GM12878 (cell line): ENCODE measurements at regions not wholly inside any gene's neighbourhood (a gene's known extent, or its start where the extent isn't known, plus 50 kb on each side); places are given as distances from the start of the nearest gene placed in this dataset.

ENCODE experiments used
- ATAC-seq: fragments of 200-7000 bp; cut with Tn5 transposase; 3 replicates; pipeline ENCODE4 v1.9.1; 2020; ENCODE audit warnings: mild to moderate bottlenecking, moderate library complexity
- BruUV-seq: library from RNA; stranded (reverse); fragments of 400-500 nt; replicated peaks from 2 replicates; lab custom pipeline; 2021; lab: Mats Ljungman, UMichigan
- CTCF ChIA-PET: fragments of 300-600 bp; sonication (Branson Sonifier 250); formaldehyde crosslinking; extraction: SDS; loops from one replicate; lab custom pipeline; 2021; ENCODE audit warnings: inconsistent platforms; lab: Yijun Ruan, JAX
- POLR2A ChIA-PET: fragments of 350-600 bp; formaldehyde crosslinking; extraction: SDS; loops from one replicate; lab custom pipeline; 2021; ENCODE audit warnings: inconsistent platforms; lab: Charles Lee
- RAD21 ChIA-PET: fragments of 300-600 bp; sonication (Branson Sonifier 250); formaldehyde crosslinking; loops from one replicate; lab custom pipeline; 2023; ENCODE audit warnings: antibody characterized with exemption; ENCODE audit not compliant: unreplicated experiment; lab: Charles Lee
- SMC1A ChIA-PET: fragments of 300-600 bp; sonication (Branson Sonifier 250); formaldehyde crosslinking; loops from one replicate; lab custom pipeline; 2023; ENCODE audit not compliant: unreplicated experiment, uncharacterized antibody; lab: Charles Lee
- DNase-seq: peaks from one replicate; pipeline ENCODE4 v3.0.0-alpha.2; 2011; ENCODE audit warnings: low read depth, low spot score
- FAIRE-seq: peaks from 3 replicates; lab custom pipeline; 2011; peaks lifted over from hg19 to GRCh38; lab: Jason Lieb, UNC
- H2AFZ ChIP-seq: 2 replicates; pipeline ENCODE4 v1.6.0; 2011; ENCODE audit warnings: low read depth, low read length, control low read depth; ENCODE audit not compliant: control insufficient read depth
- H3K27ac ChIP-seq: 2 replicates; pipeline ENCODE4 v1.5.1; 2011; ENCODE audit warnings: control low read depth; ENCODE audit not compliant: control insufficient read depth, insufficient read depth
- H3K27me3 ChIP-seq, 2 experiments: replicated peaks in 1 of 2; 2 replicates each; pipeline versions ENCODE4 v1.6.0 to v1.6.1; 2011; ENCODE audit warnings: low read length in 1 of 2; ENCODE audit not compliant: control insufficient read depth in 2 of 2, insufficient read depth in 2 of 2
- H3K36me3 ChIP-seq, 2 experiments: 2 replicates each; pipeline ENCODE4 v1.5.1; 2011; ENCODE audit warnings: low read length in 1 of 2; ENCODE audit not compliant: control insufficient read depth in 2 of 2, insufficient read depth in 2 of 2
- H3K4me1 ChIP-seq: 2 replicates; pipeline ENCODE4 v1.6.1; 2011; ENCODE audit warnings: mild to moderate bottlenecking, low read length, moderate library complexity, mixed read lengths; ENCODE audit not compliant: control insufficient read depth, insufficient read depth
- H3K4me2 ChIP-seq: 2 replicates; pipeline ENCODE4 v1.6.0; 2011; ENCODE audit warnings: control low read depth; ENCODE audit not compliant: control insufficient read depth, insufficient read depth
- H3K4me3 ChIP-seq: fragments of 200-600 bp; sonication (generic); 2 replicates; pipeline ENCODE4 v1.5.1; 2016
- H3K79me2 ChIP-seq: 2 replicates; pipeline ENCODE4 v1.6.0; 2011; ENCODE audit warnings: low read length; ENCODE audit not compliant: control insufficient read depth, insufficient read depth
- H3K9ac ChIP-seq: 2 replicates; pipeline ENCODE4 v1.8.0; 2011; ENCODE audit warnings: low read length, control low read depth, mixed read lengths; ENCODE audit not compliant: control insufficient read depth, insufficient read depth
- H3K9me3 ChIP-seq: replicated peaks from 3 replicates; pipeline ENCODE4 v1.5.1; 2011; ENCODE audit warnings: mild to moderate bottlenecking, low read length; ENCODE audit not compliant: control insufficient read depth, insufficient read depth
- H4K20me1 ChIP-seq: 2 replicates; pipeline ENCODE4 v1.6.0; 2011; ENCODE audit not compliant: control insufficient read depth, insufficient read depth
- ASH2L ChIP-seq: fragments of 300-600, 200-600 bp; sonication (generic); IDR thresholded peaks from 2 replicates; pipeline ENCODE4 v1.6.1; 2017; ENCODE audit warnings: low read depth, mild to moderate bottlenecking, borderline replicate concordance
- BMI1 ChIP-seq: fragments of 450-650 bp; IDR thresholded peaks from 2 replicates; pipeline ENCODE4 v1.6.1; 2016; ENCODE audit warnings: mild to moderate bottlenecking, moderate library complexity, borderline replicate concordance
- E2F8 ChIP-seq: fragments of 450-650 bp; IDR thresholded peaks from 2 replicates; pipeline ENCODE4 v1.6.1; 2018; ENCODE audit warnings: mild to moderate bottlenecking, low read depth, moderate library complexity; ENCODE audit not compliant: partially characterized antibody
- KLF5 ChIP-seq: fragments of 450-650 bp; IDR thresholded peaks from 2 replicates; pipeline ENCODE4 v1.6.1; 2014; ENCODE audit warnings: mild to moderate bottlenecking; ENCODE audit not compliant: partially characterized antibody
- LARP7 ChIP-seq: fragments of 450-650 bp; IDR thresholded peaks from 2 replicates; pipeline ENCODE4 v1.6.1; 2017; ENCODE audit warnings: mild to moderate bottlenecking
- MXI1 ChIP-seq: fragments of 150-350 bp; IDR thresholded peaks from 2 replicates; pipeline ENCODE4 v1.6.1; 2011; ENCODE audit warnings: low read depth, mild to moderate bottlenecking, inconsistent platforms, low read length, improper control_type of control experiment
- PBX3 ChIP-seq: IDR thresholded peaks from 2 replicates; pipeline ENCODE4 v1.6.1; 2011; ENCODE audit warnings: mild to moderate bottlenecking, low read depth, low read length, moderate library complexity; ENCODE audit not compliant: insufficient replicate concordance
- TAF1 ChIP-seq: IDR thresholded peaks from 2 replicates; pipeline ENCODE4 v1.6.1; 2011; ENCODE audit warnings: mild to moderate bottlenecking, low read depth, low read length, borderline replicate concordance
- TBL1XR1 ChIP-seq: IDR thresholded peaks from 2 replicates; pipeline ENCODE4 v1.6.1; 2012; ENCODE audit warnings: low read depth, low read length, improper control_type of control experiment
- ZBTB11 ChIP-seq: fragments of 450-650 bp; formaldehyde crosslinking; IDR thresholded peaks from 2 replicates; pipeline ENCODE4 v1.5.0; 2022; ENCODE audit warnings: mild to moderate bottlenecking, missing genetic modification characterization
- WGBS: methylation state at CpG from one replicate; pipeline ENCODE4 v1.1.6; 2016; ENCODE audit warnings: low lambda C conversion rate; ENCODE audit not compliant: insufficient replicate concordance, insufficient coverage; ENCODE audit errors: missing lambda C conversion rate; 5-methylcytosine and 5-hydroxymethylcytosine counted together
- in situ Hi-C: fragments of 300-500 bp; cut with MboI; formaldehyde crosslinking; loops from 9 replicates; pipeline ENCODE4 v1.14.3; 2018; ENCODE audit warnings: mixed read lengths
- intact Hi-C: fragments of 100-400 bp; cut with micrococcal nuclease; formaldehyde crosslinking; loops from one replicate; pipeline ENCODE4 v1.14.2; 2022; ENCODE audit not compliant: unreplicated experiment

- TF ChIP-seq E2F8 (no peak), ASH2L (no peak), LARP7 (no peak)
Measured at GRCh38 chr21:16102113-16102512, 372.3 kb downstream of the USP25 start (continued).

- RAD21 ChIA-PET, result no interaction called here
Measured at GRCh38 chr21:16108561-16109075, 378.8 kb downstream of the USP25 start.

More at GRCh38 chr21:16108561-16109075, 378.8 kb downstream of the USP25 start:
- H3K79me2 ChIP-seq, result no peaks in the 10 kb centered on the region
- no peak for DNase-seq
- H3K27me3 ChIP-seq, result no peaks in the 10 kb centered on the region
- no peaks in the 10 kb centered on the region; the same call in 2 of the 3 replicates for H3K9me3 ChIP-seq
- no TSS peak for BruUV-seq
- no peak overlapping the region for H3K4me3 ChIP-seq
- no peaks in the 10 kb centered on the region for H4K20me1 ChIP-seq
- FAIRE-seq, result no peak
- no peaks in the 10 kb centered on the region for H3K36me3 ChIP-seq
- TF ChIP-seq TBL1XR1 (no peak), BMI1 (no peak), KLF5 (no peak), ZBTB11 (no peak), PBX3 (no peak), TAF1 (no peak), MXI1 (no peak)
- SMC1A ChIA-PET, result no interaction called here
- no peak overlapping the region for H2AFZ ChIP-seq
- no peak for ATAC-seq
- no peak overlapping the region for H3K9ac ChIP-seq
- 63% methylated on average over 3 of the region's 3 CpGs for WGBS
- H3K4me2 ChIP-seq, result no peak overlapping the region
- no peak overlapping the region for H3K27ac ChIP-seq
- POLR2A ChIA-PET, result no interaction called here
- intact Hi-C loops, result no loop called here
- in situ Hi-C loops, result no loop called here
- H3K4me1 ChIP-seq, result no peaks in the 10 kb centered on the region
- CTCF ChIA-PET, result no interaction called here
